ENCODE measurements at regions not wholly inside any gene's neighbourhood (a gene's known extent, or its start where the extent isn't known, plus 50 kb on each side); places are given as distances from the start of the nearest gene placed in this dataset.

DNA sequence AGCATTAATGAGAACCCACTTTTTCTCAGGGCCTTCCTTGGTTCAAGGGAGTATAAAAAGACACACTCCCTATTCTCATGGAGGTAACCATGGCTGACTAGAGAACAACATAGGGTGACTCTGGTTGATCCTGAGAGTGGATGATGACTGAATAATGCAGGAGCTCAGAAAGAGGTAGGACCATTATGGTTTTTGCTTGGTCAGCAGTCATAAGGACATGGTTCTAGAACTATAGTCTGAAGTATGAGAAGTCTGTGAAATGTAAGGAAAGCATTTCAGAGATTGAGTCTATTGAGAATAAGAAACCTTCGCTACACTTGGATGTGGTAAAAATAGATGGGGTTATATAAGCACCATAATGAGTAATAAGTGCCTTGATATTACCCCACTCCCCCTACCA is 184.1 kb upstream of the GPR149 start:
- Histone ChIP-seq H3K4me1 (no peaks in the 10 kb centered on the region), H3K4me3 (ENCODE audit: low read depth, low read length) (no peak overlapping the region), H3K4me2 (ENCODE audit: low read length) (no peak overlapping the region), H3K27ac (no peak overlapping the region), H3K9me3 (ENCODE audit: control insufficient read depth, low read length) (no peaks in the 10 kb centered on the region), H3K79me2 (no peaks in the 10 kb centered on the region), H3K9ac (no peak overlapping the region), H3K27me3 (ENCODE audit: control insufficient read depth, insufficient read depth, low read length) (no peaks in the 10 kb centered on the region), H2AFZ (no peak overlapping the region), H3K36me3 (ENCODE audit: control insufficient read depth, insufficient read depth, low read length) (no peaks in the 10 kb centered on the region)
- no peak for TF ChIP-seq CTCF (IDR thresholded peaks at IDR 0.05)

DNA sequence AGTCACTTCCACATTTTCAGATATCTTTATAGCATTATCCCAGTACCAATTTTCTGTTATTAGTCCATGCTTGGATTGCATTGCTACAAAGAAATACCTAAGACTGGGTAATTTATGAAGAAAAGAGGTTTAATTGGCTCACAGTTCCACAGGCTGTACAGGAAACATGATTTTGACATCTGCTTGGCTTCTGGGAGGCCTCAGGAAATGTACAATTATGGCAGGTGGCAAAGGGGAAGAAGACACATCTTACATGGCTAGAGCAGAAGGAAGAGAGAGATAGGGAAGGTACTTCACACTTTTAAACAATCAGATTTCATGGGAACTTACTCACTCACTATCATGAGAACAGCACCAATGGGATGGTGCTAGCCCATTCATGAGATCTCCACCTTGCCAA is 172.3 kb upstream of the GPR149 start:
- H3K36me3 ChIP-seq (ENCODE audit: control insufficient read depth, insufficient read depth, low read length) = no peaks in the 10 kb centered on the region
- no peak for TF ChIP-seq CTCF (IDR thresholded peaks at IDR 0.05)
- no peaks in the 10 kb centered on the region for H3K79me2 ChIP-seq
- H3K27me3 ChIP-seq (ENCODE audit: control insufficient read depth, insufficient read depth, low read length) = no peaks in the 10 kb centered on the region
- H3K9me3 ChIP-seq (ENCODE audit: control insufficient read depth, low read length) = no peaks in the 10 kb centered on the region
- no peak overlapping the region for H3K4me2 ChIP-seq (ENCODE audit: low read length)
- no peak overlapping the region for H3K9ac ChIP-seq
- no peak overlapping the region for H3K4me3 ChIP-seq (ENCODE audit: low read depth, low read length)
- H3K27ac ChIP-seq = no peak overlapping the region
- no peaks in the 10 kb centered on the region for H3K4me1 ChIP-seq
- H2AFZ ChIP-seq = no peak overlapping the region

GRCh38 chr3:154598166-154598565 is 168.2 kb upstream of the GPR149 start:
- no peaks in the 10 kb centered on the region for H3K9me3 ChIP-seq (ENCODE audit: control insufficient read depth, low read length)
- no peak overlapping the region for H3K4me2 ChIP-seq (ENCODE audit: low read length)
- H3K79me2 ChIP-seq = no peaks in the 10 kb centered on the region
- no peak overlapping the region for H2AFZ ChIP-seq
- no peak overlapping the region for H3K9ac ChIP-seq
- H3K36me3 ChIP-seq (ENCODE audit: control insufficient read depth, insufficient read depth, low read length) = no peaks in the 10 kb centered on the region
- H3K27ac ChIP-seq = no peak overlapping the region
- H3K4me1 ChIP-seq = no peaks in the 10 kb centered on the region
- TF ChIP-seq CTCF (IDR thresholded peaks at IDR 0.05) = no peak
- H3K4me3 ChIP-seq (ENCODE audit: low read depth, low read length) = no peak overlapping the region
- no peaks in the 10 kb centered on the region for H3K27me3 ChIP-seq (ENCODE audit: control insufficient read depth, insufficient read depth, low read length)

- H3K36me3 ChIP-seq (ENCODE audit: control insufficient read depth, insufficient read depth, low read length) = no peaks in the 10 kb centered on the region
- no peaks in the 10 kb centered on the region for H3K4me1 ChIP-seq
- H3K27ac ChIP-seq = no peak overlapping the region
- no peak overlapping the region for H2AFZ ChIP-seq
- no peak for TF ChIP-seq CTCF (IDR thresholded peaks at IDR 0.05)
- no peaks in the 10 kb centered on the region for H3K79me2 ChIP-seq
- H3K4me2 ChIP-seq (ENCODE audit: low read length) = no peak overlapping the region
- H3K9me3 ChIP-seq (ENCODE audit: control insufficient read depth, low read length) = no peaks in the 10 kb centered on the region
- no peak overlapping the region for H3K4me3 ChIP-seq (ENCODE audit: low read depth, low read length)
- no peak overlapping the region for H3K9ac ChIP-seq
- H3K27me3 ChIP-seq (ENCODE audit: control insufficient read depth, insufficient read depth, low read length) = no peaks in the 10 kb centered on the region
Measured at GRCh38 chr3:154590675-154591384, 160.8 kb upstream of the GPR149 start.

- H3K4me3 ChIP-seq (ENCODE audit: low read depth, low read length) = no peak overlapping the region
- no peak overlapping the region for H3K9ac ChIP-seq
- H2AFZ ChIP-seq = no peak overlapping the region
- no peaks in the 10 kb centered on the region for H3K79me2 ChIP-seq
- no peak overlapping the region for H3K27ac ChIP-seq
- no peak overlapping the region for H3K4me2 ChIP-seq (ENCODE audit: low read length)
- no peak for TF ChIP-seq CTCF (IDR thresholded peaks at IDR 0.05)
- H3K27me3 ChIP-seq (ENCODE audit: control insufficient read depth, insufficient read depth, low read length) = no peaks in the 10 kb centered on the region
- H3K9me3 ChIP-seq (ENCODE audit: control insufficient read depth, low read length) = no peaks in the 10 kb centered on the region
- no peaks in the 10 kb centered on the region for H3K36me3 ChIP-seq (ENCODE audit: control insufficient read depth, insufficient read depth, low read length)
- H3K4me1 ChIP-seq = no peaks in the 10 kb centered on the region
Measured at GRCh38 chr3:154588831-154589230, 158.8 kb upstream of the GPR149 start.

Data from parathyroid adenoma (tissue), 2 donors.